GM18502 (cell line): ENCODE measurements at regions not wholly inside any gene's neighbourhood (a gene's known extent, or its start where the extent isn't known, plus 50 kb on each side); places are given as distances from the start of the nearest gene placed in this dataset.

Source experiments
- ATAC-seq: cut with Tn5 transposase; IDR thresholded peaks from one replicate; pipeline ENCODE4 v1.9.1; 2021; ENCODE audit warnings: mild to moderate bottlenecking; ENCODE audit not compliant: unreplicated experiment, poor library complexity

DNA sequence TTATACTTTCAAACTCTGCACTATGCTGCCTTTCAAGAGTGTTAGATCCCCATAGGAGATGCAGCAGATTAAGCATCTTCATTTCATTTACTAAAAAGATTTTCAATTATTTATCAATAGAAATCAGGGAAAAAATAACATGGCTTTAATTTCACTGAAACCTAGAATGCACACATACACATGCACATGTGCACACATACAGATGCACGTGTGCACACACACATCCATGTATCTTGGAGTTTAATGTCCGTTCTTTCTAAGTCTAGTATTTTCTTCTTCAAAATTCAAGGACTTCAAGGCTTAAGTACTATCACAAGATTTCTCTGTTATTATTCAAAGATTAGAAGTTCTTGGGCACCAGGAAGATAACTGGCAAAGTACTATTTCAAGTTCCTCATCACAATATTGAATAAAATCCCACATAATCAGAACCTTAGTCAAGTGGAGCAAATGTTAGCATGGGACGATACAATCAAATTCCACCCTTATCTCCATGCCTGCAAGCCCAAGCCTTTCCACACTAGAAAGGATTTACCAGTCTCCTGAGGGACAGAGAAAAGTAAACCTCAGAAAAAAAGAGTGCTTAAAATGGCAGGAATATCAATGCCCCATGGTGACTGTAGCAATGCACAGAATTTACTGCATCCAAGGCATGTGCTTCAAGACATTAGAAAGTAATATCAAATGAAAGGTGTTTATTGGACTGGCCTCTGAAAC lies 494.4 kb downstream of the XPNPEP1 start:
- no peak for ATAC-seq

DNA sequence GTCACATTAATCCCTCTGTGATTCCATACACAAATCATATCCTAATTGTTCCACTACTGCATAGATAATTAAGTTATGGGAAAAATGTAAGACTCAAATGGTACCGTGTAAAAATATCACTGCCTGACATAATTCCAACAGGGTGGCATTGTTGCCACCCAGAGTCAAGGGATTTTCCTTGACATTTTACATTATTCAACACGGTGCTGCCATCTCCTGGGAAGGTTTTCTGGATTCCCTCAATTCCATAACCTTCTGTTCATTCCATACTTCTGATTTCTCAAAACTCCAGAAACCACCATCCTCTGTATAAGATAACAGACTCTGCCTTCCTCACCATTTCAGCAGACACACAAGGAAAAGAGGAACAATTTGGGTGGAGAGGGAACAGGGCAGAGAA lies 495.9 kb downstream of the XPNPEP1 start:
- no peak for ATAC-seq

DNA sequence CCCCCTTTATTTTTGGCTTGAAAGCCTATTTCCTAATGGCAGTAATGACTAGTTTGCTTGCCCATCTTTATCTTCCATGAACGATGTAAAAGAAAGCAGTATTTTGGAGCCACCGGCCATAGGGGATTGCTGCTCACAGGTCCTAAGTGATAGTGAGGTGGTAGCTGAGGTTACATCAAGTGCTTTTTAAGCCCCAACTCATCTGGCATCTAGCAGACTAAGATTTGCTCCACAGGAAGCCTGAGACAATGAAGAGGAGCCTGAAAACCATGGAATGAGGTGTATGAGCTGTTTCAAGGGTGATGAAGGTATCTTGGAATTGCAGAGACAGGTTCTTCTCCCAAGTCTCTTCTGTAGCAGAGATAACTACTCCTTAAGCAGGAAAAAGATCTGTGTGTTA lies 496.3 kb downstream of the XPNPEP1 start:
- ATAC-seq: no peak

DNA sequence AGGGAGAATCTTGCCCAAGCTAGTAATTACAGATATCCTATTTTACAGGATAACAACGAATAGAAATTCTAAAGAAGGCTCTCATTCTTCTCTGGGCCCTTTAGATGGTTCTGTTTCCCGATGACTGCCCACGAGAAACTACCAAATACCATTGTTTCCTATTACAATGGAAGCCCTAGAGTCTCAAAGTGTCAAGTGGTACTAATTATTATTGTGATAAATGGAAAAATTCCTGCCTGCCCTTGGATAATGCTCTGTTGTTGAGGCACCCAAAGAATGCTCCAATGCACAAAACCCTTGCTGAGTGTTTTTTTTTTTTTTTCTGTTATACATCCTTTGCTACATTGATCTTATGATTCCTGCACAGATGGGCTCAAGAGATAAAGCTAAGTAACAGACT lies 504.5 kb downstream of the XPNPEP1 start:
- ATAC-seq: no peak

DNA sequence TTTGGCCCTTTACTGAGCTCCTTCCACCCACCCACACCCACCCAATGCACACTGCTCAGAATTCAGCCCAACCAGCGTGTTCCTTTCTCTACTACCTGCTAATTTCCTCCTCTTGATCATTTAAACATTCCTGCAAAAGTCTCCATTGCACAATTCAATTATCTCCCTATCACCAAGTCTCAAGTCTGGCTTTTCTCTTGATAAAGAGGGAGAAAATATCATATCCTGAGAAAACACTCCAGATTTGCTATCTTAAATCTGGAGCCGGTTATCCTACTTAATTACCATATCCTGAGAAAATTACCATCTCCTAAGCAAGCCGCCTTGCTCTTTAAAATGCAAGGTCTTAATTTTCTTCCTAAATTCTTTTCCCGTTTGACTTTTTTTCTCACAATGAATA lies 505.5 kb downstream of the XPNPEP1 start:
- no peak for ATAC-seq

DNA sequence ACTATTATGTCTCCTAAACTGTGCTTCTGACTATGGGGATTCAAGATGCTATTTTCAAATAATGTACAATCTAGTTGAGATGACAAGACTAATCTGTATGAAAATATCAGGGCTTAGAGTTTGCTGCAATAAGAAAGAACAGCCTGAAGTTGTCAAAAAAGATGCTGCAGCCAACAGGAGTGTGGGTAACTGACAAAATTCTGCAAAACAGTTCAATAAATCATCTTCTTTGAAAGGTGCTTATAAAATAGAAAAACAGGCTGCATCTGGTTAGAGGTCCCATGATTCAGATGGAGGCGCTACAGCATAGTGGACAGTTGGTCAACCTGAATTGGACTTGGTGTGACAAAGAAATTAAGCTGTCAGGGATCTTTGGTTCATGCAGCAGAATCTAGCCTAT lies 511.0 kb downstream of the XPNPEP1 start:
- no peak for ATAC-seq

DNA sequence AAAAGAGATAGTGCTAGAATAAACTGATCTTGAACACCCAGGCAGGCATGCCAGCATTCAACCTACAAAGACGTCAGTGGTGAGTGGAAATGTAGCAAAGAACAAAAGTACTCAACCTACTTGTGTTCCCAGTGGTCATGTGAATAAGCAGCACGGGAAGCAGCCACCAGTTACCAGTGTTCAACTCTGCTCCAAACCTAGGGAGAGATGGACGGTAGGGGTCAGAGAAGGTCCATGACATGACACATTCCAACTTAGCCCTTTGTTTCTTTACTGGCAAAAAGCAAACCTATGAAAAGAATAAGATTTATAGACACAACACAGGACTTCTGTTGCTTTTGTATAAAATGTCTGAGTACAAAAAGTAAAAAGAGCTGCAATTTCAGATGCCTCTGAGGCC lies 511.4 kb downstream of the XPNPEP1 start:
- ATAC-seq: no peak

DNA sequence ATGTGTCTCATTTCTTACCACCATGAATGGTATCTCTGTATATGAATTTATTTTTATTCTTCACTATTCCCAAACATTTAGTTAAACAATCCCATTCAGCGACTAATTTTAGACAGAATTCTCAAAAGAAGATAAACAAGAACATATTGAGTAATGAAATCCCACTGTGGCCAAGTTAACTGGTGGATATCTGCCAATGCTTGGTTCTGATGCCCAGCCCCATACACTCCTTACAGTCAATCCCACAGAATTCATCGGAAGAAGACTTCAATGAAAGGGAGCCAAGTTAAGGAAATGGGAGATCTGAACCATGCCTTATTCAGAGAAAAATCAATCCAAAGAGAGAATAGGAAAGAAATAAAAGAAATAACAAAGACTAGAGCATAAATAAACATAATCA lies 518.0 kb downstream of the XPNPEP1 start:
- ATAC-seq: no peak

DNA sequence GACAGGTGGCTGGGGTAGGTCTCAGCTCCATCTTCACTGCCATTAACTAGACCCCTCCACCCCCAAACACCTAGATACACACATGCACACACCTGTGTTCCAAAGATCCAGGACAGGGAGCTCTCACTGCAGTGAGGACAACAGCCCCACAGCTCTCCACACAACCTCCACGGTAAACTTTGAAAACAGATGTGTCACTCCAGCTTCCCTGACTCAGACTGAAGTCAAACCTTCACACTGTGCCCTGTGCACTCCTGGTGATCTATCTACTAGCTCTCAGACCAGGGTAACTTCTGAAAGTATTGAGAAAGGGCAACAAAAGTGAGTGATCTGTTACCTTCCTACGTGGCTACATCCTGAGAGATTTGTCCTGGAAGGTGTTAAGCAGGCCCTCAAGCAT lies 519.8 kb downstream of the XPNPEP1 start:
- no peak for ATAC-seq

DNA sequence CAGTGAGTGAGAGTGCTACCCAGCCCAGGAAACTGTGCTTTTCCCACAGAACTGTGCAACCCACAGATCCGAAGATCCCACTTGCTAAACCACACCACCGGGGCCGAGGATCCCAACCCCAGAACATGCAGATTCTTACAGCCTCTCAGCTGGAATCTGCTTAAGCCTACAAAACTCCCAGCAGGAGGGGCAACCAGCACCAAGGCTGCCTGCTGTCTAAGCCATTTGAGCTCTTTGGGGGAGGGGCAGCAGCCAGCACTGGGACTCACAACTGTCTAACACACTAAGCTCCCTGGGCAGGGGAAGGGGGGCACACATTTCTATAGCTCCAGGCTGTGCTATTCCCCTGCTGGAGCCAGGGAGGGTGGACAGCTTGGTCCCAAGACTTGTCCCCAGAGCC lies 529.9 kb downstream of the XPNPEP1 start:
- no peak for ATAC-seq

DNA sequence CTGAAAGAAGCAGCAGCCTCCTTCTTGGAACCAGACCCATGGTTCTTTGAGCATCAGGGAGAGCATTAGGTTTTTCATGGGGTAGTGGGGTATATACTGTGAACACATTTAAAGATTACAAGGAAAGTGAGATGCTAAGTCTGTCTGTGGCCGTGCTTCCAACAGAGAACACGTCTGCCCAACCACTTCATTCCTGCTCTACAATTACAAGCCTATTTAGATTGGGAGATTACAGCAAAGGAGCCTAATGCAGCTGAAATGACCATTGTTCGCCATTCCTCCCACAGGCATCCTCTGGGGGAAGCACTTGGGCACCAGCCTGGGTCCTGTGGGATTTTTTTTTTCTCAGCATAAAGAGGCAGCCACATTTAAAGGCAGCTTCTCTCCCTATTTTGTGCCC lies 536.4 kb downstream of the XPNPEP1 start:
- ATAC-seq: no peak

DNA sequence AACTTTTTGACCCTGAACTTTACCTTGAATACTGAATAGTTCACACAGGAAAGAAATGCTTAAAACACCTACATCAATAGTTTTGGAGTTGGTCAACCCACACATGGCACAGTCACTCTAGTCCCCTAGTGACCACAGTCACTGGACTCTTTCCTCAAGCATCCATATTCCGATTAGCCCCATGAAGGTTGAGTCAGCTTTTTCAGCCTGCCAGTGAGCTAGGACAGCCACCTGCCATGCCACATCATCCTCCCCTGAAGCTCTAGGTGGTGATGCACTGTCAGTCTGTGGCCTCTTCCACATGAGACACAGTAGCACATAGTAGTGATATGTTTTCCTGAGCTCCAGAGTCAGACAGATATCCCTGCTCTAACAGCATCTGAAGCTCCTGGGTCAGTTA lies 537.2 kb downstream of the XPNPEP1 start:
- no peak for ATAC-seq

DNA sequence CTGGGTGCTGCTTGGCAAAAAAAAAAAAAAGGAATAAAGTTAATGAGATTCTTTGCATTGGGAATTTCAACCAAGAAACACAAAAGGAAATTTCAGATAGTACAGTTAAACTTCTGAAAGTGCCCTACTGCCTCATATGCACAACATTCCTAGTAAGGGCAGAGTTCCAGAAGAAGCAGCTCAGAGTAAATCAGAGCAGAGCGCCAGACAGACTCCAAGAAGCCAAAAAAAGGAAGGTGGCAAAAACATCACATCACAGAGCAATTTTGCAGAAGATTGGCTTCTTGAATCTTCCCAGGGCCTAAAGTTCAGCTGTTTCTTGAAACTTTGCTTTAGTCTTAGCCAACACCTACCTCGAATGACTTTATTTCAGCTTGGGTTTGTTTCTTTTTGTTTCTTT lies 544.1 kb downstream of the XPNPEP1 start:
- no peak for ATAC-seq

DNA sequence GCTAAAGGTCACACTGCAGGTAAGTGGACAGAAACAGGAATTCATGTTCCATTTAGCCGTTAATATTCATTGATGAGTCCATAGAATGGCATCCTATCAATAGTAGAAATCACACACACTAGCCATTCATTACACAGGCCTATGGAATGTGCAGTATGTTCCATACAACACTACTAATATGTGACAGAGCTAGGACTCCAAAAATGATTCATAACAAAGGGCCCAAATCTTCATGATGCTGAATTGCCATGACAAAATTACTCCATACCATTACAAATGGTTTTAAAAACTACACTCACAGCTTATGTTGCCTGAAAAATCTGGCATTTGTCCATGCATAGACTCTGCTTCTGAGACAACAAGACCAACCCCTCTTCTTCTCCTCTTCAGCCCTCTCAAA lies 549.1 kb downstream of the XPNPEP1 start:
- no peak for ATAC-seq

DNA sequence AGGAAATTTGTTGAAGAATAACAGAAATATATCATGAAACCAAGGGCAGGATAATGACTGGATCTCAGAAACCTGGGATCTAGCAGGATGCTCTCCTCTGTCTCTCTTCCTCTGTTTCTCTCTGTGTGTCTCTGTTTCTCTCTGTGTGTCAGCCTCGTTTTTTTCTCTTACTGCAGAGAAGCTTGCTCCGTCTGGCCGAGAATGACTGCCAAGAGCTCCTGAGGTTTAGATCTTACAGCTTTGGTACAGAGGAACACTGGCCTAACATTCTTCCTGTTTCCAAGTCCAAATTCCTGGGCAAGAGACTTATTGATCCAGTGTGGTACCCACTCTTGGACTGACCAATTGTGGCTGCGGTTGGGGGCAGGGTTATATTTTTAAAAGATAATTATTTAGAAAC lies 564.0 kb downstream of the XPNPEP1 start:
- no peak for ATAC-seq

DNA sequence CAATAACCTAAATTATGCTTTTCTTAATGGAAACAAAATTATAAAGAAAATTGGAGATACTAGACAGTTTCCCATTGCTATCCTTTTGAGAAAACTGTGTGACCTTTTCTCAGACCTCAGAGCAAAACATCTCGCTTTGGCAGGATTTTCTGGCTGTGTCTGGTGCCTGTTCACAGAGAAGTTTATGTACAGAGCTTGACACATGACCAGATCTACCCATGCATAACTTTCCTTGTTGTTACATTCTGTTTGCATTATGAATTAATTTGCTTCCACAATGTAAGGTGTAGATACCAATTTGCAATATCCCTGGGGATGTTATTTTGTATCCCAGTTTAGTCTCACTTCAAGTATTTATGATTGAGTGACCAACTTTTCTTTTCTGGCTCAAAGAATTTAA lies 565.0 kb downstream of the XPNPEP1 start:
- ATAC-seq: no peak

DNA sequence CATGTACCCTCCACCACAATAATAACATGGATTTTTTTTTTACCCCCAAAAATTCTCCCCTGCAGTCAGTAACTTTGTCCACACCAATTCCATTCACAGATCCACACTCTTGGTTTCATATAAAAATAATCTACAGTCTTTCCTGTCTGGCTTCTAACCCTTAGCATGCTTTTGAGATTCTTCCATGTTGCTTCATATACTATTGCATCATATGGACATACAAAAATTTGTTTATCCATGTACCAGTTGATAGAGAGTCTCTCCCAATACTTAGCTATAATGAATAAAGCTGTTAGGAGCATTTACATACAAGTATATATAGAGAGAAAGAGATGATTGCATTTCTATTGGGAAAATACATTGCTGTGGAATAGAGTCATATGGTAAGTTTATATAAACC lies 575.0 kb downstream of the XPNPEP1 start:
- ATAC-seq: no peak

DNA sequence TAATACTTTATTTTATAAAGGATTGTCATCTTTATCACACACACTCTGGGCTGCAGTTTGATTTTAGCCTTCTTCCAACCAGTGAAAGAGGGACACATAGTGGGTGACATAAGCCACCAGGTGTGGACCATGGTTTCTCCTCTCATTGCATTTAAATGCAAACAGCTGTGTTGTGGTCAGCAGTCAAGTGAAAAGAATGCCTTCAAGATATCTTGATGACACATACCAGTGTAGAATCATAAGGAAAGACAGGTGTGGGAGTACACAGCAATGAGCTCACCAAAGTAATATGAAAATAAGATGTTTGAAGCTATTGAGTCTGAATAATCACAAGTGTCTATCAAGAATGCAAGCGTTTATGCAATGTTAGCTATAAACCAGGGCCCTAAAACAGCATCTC lies 580.0 kb downstream of the XPNPEP1 start:
- no peak for ATAC-seq

DNA sequence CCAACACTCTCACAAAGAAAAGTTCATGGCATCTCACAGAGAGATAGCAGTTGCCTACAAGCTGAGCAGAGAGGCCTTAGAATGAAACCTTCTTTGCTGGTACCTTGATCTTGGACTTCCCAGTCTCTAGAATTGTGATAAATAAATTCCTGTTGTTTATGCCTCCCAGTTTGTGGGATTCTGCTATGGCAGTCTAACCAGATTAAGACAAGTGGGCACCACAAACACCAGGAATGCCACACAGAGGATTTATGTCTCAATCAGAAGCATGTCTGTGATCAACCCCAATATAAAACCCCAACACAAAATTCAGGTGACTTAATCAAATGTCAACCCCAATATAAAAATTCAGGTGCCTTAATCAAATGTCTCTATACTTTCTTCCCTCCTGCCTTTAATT lies 581.3 kb downstream of the XPNPEP1 start:
- ATAC-seq: no peak

DNA sequence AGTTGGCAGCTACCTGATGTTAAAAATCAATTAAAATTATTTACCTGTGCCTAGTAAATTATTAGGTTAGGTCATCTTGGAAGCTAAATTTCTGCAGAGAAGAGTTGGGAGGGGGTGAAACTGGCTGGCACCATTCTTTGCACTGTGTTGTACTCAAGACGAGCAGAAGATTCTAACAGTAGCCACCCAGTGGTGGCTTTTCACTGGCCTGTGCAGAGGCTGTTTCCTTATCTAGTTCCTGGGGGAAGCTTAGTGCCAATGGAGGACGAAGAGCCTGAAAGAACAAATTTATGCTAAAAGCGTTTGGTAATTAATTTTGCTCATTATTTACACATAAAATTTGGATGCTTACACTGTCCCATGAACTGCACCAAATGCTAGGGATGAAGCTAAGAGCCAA lies 595.3 kb downstream of the XPNPEP1 start:
- ATAC-seq: no peak

DNA sequence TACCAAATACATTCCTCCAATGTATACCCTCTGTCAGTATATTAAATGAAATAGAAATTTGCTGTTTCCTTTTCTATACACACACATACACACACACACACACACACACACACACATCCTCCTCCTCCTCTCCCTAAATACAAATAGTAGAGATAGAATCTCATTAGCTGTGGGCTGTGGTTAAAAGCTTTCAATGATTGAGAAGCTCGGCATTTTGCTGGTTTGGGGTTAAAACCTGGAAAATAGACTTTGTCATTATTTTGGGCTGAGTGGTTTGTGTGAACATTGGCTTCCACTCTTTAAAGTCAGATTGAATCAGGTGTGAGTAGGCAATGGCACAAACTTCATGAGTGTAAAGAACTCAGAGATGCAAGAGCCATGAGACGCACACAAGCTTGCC lies 596.0 kb downstream of the XPNPEP1 start:
- no peak for ATAC-seq

DNA sequence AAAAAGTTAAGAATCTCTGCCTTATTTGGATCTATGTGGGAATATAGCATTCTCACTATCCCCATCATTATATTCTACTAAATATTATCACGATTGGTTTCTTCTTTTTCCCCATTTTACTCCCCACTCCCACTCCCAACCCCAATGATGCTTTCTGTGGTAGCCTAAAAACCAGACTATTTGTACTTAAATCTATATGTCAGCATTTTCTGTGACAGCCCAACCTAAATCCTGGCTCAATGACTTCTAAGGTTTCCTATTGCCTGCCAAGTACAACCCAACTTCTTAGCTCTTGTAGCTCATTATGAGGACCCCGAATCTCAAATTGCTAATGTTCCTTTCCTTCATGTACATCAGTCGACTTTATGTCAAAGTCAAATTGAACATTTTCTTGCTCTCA lies 598.6 kb downstream of the XPNPEP1 start:
- ATAC-seq: no peak
